ENCODE measurements at regions not wholly inside any gene's neighbourhood (a gene's known extent, or its start where the extent isn't known, plus 50 kb on each side); places are given as distances from the start of the nearest gene placed in this dataset.

DNA sequence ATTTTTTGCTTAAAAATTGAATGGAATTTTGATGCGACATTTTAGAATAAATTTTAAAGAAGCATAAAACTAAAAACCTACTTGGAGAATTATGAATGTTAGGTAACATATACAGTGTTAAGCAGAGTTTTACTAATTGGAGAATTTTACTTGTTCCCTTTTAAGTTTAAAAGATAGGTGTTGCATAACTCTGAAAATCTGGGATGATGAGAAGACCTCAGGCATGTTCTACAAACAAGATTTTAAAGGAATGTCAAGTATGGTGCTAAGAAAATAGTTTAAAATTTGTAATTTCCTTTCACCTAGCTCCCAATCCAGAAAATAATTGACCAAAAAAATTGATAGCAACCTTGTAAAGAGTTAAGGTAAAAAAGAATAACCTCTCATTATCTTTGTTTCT, 135.8 kb downstream of the RFC3 start:
- DNase-seq: no peak

- no peak for DNase-seq
Observed at GRCh38 chr13:33956346-33956745, 138.4 kb downstream of the RFC3 start.

- DNase-seq: no peak
Observed at GRCh38 chr13:33957497-33957905, 139.6 kb downstream of the RFC3 start.

GRCh38 chr13:33958964-33959363, 141.0 kb downstream of the RFC3 start:
- no peak for DNase-seq

- no peak for DNase-seq
Observed at GRCh38 chr13:33963134-33963533, 145.2 kb downstream of the RFC3 start.

- no peak for DNase-seq
Observed at GRCh38 chr13:33963895-33964294, 145.9 kb downstream of the RFC3 start.

- DNase-seq: no peak
Observed at GRCh38 chr13:33968520-33969507, 150.9 kb downstream of the RFC3 start.

- no peak for DNase-seq
Observed at GRCh38 chr13:33970746-33971561, 153.0 kb downstream of the RFC3 start.

DNA sequence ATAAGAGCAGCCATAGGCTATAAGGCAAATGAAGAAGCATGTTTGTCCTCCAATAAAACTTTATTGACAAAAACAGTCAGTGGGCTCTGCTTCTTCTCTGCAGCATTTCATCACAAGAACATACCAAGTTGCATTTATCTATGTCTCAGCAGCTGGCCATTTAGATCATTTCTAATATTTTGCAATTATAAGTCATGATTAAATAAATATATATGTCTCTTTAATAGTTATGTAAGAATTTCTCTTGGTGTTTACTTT, 153.5 kb downstream of the RFC3 start:
- no peak for DNase-seq

- no peak for DNase-seq
Observed at GRCh38 chr13:33973194-33973593, 155.2 kb downstream of the RFC3 start.

DNA sequence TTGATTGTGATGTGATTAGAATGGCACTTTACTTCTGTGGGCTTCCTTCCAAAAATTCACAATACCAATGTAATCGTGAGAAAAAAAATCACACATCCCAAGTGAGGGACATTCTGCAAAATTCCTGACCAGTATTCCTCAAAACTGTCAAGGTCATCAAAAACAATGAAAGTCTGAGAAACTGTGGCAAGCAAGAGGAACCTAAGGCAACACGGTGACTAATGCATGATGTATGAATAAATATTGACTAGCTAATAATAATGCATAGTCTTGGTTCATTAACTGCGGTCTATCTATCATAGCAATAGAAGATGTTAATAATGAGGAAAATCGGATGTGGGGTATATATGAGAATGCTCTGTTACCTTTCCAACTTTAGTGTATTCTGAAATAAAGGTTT, 159.0 kb downstream of the RFC3 start:
- DNase-seq: no peak

GRCh38 chr13:33978653-33979052, 160.7 kb downstream of the RFC3 start:
- no peak for DNase-seq

- peak; percentile 50 to 83 for DNase-seq
Observed at GRCh38 chr13:33992881-33993336, 175.0 kb downstream of the RFC3 start.

- DNase-seq: no peak
Observed at GRCh38 chr13:33994198-33994597, 176.2 kb downstream of the RFC3 start.

GRCh38 chr13:33994826-33995502, 177.0 kb downstream of the RFC3 start:
- DNase-seq: no peak

DNA sequence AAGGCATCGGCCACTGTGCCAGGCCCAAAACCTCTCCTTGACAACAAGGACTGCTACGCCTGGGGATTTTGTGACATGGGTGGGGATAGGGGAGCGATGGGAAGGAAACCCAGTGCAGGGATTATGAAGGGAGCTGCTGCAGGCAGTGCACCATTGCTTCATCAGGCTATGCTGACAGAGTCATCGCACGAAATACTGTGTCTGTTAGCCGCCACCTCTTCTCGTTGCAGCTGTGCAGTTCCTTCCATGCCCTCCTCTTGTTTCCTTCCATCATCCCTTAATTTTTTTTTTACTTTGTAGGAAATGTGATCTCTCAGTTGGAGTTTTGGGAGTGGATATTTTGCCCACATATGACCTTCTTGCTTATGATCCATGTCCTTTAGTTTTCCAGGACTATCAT, 178.7 kb downstream of the RFC3 start:
- no peak for DNase-seq

DNA sequence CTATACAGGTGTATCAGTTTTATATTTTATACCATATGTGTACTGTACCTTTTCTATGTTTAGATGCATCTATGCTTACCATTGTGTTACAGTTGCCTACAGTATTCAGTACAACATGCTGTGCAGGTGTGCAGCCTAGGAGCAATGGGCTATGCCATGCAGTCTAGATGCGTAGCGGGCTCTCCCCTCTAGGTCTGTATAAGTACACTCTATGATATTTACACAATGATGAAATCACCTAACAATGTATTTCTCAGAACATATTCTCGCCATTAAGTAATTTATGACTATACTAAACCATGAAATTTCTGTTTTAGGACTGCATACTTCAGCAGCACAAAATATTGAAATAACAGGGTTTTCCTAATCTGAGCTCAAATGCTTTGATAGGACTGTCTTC, 179.6 kb downstream of the RFC3 start:
- DNase-seq: no peak

DNA sequence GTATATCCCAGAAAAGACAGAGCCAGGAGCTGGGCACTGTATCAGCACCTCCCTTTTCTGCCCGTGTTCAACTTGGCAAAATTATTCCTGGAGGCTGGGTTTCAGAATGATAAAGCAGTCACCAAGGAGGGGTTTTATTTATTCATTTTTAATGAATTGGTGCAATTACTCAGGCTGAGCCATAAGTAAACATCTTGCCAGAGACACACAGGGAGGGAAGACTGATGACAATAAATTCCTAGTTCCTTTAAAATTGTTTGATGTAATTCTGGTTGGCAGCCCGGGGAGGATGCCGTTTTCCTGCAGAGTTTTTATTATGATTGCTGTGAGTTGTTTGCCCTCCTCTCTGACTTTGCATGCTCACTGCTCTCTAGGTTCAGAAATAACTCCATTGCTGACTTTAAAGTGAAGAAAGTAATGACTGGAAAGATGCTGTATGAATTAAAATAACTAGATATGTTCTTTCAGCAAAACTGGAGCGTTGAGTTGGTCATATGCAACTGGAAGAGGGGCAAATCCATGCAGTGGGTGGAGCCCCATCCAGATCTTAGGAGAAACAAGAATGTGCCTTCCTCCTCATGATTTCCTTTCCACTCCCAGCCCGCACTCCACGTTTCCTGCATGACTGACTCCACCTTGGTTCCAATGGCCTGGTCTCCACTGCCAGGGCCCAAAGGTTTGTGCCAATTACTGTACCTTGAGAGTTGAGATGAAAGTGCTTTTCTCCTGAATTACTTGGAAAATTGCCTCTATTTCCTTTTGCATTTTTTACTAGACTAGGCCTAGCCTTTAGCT, 182.1 kb downstream of the RFC3 start:
- no peak for DNase-seq

DNA sequence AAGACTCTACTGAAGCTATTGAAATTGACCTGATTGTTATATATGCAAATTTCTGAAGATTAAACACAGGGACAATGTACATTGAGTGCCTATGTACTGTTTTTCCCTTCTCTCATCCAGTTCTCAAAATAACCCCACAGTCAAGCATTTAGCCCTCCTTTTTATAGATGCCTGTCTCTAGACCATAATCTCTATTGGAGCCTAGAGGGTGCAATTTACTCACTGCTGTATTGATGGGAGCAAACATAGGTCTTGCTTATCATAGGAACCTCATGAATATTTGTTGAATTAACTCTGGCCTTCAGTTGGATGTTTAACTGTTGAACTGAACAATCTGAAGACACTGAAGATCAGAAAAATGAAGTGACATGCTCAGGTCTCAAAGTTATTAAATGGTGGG, 183.0 kb downstream of the RFC3 start:
- no peak for DNase-seq

DNA sequence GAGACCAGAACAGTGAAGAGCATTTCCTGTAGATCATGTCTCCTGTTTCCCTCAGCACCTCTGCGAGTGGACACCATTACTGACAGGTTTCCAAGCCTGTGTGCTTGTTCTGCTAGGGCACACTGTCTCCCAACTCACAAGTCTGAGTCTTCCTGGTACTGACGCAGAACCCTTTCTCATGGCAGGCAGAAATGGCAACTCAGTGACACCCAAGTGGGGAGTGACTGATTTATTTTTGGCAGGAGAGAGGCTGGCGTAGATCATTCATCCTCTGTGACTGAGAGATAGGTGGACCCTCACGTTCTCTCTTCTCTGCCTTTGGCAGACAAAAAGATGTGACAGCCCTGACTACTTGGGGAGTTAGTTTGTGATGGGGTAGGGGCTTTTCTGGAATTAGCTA, 183.4 kb downstream of the RFC3 start:
- DNase-seq: no peak

GRCh38 chr13:34002141-34002540, 184.2 kb downstream of the RFC3 start:
- no peak for DNase-seq

DNA sequence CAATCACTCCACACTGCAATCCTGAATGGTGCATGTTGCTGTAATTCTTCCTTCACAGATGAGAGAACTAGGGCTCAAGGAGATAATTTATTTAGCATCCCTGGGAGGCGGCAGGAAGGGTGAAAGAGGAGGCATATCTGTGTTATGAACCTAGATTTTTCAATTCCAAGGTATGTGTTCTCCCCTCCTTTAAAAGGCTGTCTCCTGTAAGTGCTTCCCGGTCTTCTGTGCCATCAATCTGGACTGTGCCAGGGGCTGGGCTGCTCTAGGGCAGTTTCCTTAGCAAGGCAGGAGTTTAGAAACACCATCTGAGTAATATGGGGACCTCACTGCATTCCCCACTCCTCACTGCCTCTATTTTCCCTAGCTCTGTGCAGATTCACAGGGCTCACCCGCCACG, 185.0 kb downstream of the RFC3 start:
- no peak for DNase-seq

GRCh38 chr13:34003656-34004055, 185.7 kb downstream of the RFC3 start:
- DNase-seq: no peak

Data from NCI-H1930 (cell line).